ENCODE measurements at regions not wholly inside any gene's neighbourhood (a gene's known extent, or its start where the extent isn't known, plus 50 kb on each side); places are given as distances from the start of the nearest gene placed in this dataset.
"Not testable (repeated sequence)": the region's sequence is repeated elsewhere in the genome, so short reads cannot be mapped to it uniquely, and the experiment has no call there.

DNA sequence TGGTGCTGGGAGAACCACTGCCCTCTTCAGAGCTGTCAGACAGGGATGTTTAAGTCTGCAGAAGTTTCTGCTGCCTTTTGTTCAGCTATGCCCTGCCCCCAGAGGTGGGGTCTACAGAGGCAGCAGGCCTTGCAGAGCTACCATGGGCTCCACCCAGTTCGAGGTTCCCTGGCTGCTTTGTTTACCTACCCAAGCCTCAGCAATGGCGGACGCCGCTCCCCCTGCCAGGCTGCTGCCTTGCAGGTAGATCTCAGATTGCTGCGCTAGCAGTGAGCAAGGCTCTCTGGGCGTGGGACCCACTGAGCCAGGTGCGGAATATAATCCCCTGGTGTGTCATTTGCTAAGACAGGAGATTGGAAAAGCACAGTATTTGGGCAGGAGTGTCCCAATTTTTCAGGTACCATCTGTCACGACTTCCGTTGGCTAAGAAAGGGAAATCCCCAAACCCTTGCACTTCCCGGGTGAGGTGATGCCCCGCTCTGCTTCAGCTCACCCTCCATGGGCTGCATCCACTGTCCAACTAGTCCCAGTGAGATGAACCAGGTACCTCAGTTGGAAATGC is 1415.5 kb downstream of the GRIK2 start:
- DNase-seq = not testable (repeated sequence)

- DNase-seq = no peak
Measured at GRCh38 chr6:102799051-102799450, 1405.5 kb downstream of the GRIK2 start.

- DNase-seq = no peak
Measured at GRCh38 chr6:102798636-102799035, 1405.1 kb downstream of the GRIK2 start.

GRCh38 chr6:102793752-102794151 is 1400.2 kb downstream of the GRIK2 start:
- no peak for DNase-seq

DNA sequence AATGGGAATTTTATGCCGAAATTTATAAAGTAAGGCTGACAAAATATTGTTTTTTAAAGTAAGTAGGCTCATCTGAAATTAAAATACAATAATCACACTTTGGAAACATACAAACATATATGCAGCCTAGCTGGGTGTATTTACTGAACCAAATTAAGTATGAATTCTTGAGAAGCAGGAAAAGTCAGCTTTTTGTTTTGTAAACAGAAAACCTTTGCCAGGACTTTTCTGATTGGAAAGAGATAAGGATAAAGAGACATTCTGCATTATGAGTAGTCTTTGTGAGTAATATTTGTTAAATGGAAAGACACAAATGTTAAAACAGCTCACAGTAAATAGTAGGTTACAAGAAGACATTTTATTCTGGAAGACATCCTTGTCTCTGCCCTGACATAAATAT is 1380.8 kb downstream of the GRIK2 start:
- DNase-seq = no peak

DNA sequence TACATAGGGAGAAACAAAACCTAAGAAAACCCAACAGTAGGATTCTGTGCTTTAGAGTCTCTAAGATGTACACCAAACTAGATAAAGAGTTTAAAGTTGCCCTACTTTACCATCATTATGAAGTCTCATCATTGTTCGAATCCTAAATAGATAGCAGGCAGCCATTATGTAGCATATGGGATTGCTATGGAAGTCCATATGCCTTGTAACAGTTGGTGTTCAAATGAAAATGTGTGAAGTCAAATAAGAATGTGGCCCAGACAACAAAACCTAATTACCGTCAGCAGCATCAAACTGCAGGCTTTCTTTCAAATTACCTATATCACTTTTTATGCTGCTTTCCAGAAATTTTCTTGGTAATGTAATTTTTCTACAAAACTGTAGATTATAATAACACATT is 1380.1 kb downstream of the GRIK2 start:
- DNase-seq = no peak

DNA sequence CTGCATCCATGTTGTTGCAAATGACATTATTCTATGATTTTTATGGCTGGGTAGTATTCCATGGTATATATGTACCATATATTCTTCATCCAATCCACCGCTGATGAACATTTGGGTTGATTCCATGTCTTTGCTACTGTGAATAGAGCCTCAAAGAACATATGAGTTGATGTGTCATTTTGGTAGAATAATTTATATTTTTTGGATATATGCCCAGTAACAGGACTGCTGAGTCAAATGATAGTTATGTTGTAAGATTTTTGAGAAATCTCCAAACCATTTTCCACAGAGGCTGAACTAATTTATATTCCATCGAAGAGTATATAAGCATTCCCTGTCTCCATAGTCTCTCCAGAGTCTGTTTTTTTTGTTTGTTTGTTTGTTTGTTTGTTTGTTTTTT is 1373.5 kb downstream of the GRIK2 start:
- no peak for DNase-seq

GRCh38 chr6:102764317-102764716 is 1370.8 kb downstream of the GRIK2 start:
- DNase-seq = no peak

GRCh38 chr6:102763891-102764290 is 1370.4 kb downstream of the GRIK2 start:
- no peak for DNase-seq

DNA sequence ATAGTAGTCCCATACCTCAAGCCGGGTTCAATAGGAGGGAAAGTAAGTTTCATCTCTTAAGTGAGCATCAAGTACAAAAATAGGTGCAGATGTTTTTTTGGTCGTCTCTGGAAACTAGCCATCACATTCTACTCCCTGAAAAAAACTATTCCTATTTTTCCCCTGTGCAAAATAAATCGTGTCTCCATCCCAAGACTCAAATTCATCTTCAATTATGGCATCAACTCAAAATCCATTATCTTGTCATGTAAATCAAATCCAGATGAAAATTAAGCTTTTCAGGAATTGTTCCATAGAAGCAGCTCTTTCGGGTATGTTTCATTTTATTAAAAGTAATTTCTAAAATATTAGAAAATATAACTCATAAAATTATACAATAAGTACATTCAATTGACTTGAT is 1368.4 kb downstream of the GRIK2 start:
- no peak for DNase-seq

- no peak for DNase-seq
Measured at GRCh38 chr6:102759415-102759814, 1365.9 kb downstream of the GRIK2 start.

- DNase-seq = not testable (repeated sequence)
Measured at GRCh38 chr6:102758536-102758935, 1365.0 kb downstream of the GRIK2 start.

- no peak for DNase-seq
Measured at GRCh38 chr6:102749210-102749971, 1355.9 kb downstream of the GRIK2 start.

GRCh38 chr6:102746941-102747340 is 1353.4 kb downstream of the GRIK2 start:
- no peak for DNase-seq

- DNase-seq = no peak
Measured at GRCh38 chr6:102742754-102743356, 1349.3 kb downstream of the GRIK2 start.

- DNase-seq = peak; percentile 15
Measured at GRCh38 chr6:102742028-102742427, 1348.5 kb downstream of the GRIK2 start.

- DNase-seq = no peak
Measured at GRCh38 chr6:102736941-102737368, 1343.4 kb downstream of the GRIK2 start.

- DNase-seq = no peak
Measured at GRCh38 chr6:102732898-102733297, 1339.4 kb downstream of the GRIK2 start.

DNA sequence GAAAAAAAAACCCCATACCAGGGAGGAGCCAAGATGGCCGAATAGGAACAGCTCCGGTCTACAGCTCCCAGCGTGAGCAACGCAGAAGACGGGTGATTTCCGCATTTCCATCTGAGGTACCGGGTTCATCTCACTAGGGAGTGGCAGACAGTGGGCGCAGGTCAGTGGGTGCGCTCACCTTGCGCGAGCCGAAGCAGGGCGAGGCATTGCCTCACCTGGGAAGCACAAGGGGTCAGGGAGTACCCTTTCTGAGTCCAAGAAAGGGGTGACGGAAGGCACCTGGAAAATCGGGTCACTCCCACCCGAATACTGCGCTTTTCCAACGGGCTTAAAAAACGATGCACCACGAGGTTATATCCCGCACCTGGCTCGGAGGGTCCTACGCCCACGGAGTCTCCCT is 1328.6 kb downstream of the GRIK2 start:
- DNase-seq = not testable (repeated sequence)

GRCh38 chr6:102717737-102718456 is 1324.4 kb downstream of the GRIK2 start:
- peak; percentile 6 for DNase-seq

DNA sequence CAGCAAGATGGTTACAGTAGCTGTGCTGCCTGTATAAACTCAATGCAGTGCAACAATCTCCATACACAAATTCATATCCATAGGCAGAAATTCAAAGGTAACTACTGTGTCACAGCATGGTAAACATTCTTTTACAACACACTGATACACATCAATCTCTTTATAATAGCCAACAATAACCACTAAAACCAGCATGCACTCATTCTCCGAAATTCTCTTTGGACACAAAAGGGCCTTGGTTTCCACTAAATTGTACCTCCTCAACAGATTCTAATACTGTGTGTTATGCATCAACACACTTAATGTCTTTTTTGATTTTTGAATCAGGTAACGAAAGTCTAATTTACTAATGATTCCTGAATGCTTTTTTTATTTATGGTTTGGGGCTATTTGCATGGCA is 1323.7 kb downstream of the GRIK2 start:
- no peak for DNase-seq

DNA sequence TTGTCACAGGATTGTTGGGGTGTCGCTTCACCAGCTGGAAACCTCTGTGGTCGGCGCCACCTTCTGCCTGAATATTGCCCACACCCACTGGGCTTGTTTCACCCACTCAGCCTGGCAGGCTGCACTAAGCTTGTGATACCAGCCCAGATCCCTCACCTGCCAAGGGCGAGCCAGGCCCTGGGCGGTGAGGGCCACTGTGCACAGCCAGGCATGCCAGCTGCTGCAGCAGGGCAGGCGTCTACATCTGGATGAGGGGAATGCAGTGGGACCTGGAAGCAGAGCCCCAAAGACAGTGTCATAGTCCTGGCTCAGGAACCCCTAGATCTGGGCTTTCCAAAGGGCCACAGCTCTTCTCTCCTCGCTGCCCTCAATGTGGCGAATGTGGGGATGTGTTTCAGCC is 1307.5 kb downstream of the GRIK2 start:
- no peak for DNase-seq

DNA sequence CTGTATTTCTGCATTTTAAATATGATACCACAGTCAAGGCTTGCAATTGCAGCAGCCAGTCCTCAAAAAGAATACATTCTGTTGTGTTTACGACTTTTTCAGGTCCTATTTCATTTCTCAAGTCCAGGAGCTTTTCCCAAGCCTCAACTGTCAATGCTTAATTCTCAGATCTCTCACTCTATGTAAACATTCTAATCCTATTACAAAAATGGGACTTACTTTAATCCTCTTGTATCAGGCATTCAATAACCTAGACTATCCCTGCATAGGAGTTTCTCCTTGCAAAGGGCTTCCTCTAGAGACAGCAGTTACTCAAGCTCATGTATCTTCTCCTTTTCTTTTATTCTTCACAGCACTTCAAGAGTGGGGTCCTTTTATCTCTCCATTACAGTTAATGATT is 1293.0 kb downstream of the GRIK2 start:
- no peak for DNase-seq

DNA sequence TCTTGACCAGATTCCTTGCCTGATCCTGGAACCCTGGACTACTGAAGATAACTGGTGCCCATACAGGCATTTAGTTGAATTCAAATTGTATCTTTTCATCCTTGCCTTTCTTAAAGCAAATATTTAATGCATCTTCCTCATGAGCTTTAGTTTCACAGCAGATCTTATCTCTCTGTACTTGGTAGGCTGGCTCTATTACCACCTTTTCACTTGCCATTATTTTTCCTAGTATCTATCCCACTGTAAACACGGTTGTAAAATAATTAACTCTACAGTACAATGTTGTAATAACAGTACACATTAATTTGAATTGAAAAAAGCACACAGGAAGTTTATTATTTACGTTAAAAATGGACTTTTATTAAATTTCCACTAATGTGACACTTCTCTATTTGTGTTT is 1286.9 kb downstream of the GRIK2 start:
- no peak for DNase-seq

Measured in NCI-H510A treated with DMSO at 0.1 percent for 48 hours (cell line).